ENCODE measurements at regions not wholly inside any gene's neighbourhood (a gene's known extent, or its start where the extent isn't known, plus 50 kb on each side); places are given as distances from the start of the nearest gene placed in this dataset.

GRCh38 chr14:97630249-97630648 is 833.1 kb downstream of the VRK1 start:
- Histone ChIP-seq H2BK12ac (ENCODE audit: low read length) (no peak overlapping the region), H4K8ac (ENCODE audit: low read depth, low read length) (no peak overlapping the region)
- no CpG with 5 or more reads among the region's 5 CpGs for WGBS, 2 donors (ENCODE audit: extremely low coverage in 2 of 2, insufficient read length in 2 of 2, insufficient replicate concordance in 1 of 2)

GRCh38 chr14:97633131-97633738 is 836.1 kb downstream of the VRK1 start:
- no CpG with 5 or more reads among the region's 4 CpGs for WGBS, 2 donors (ENCODE audit: extremely low coverage in 2 of 2, insufficient read length in 2 of 2, insufficient replicate concordance in 1 of 2)
- Histone ChIP-seq H3K18ac (ENCODE audit: low read length) (no peak overlapping the region), H2BK12ac (ENCODE audit: low read length) (no peak overlapping the region), H2BK5ac (ENCODE audit: low read length) (no peak overlapping the region), H3K4me1 (ENCODE audit: control insufficient read depth in 2 of 2, insufficient read depth in 1 of 2, low read depth in 1 of 2, low read length in 2 of 2) (peaks cover 0 to 11% of the 10 kb centered on the region in 2 donors), H2AFZ (ENCODE audit: low read length) (no peak overlapping the region), H3K27ac (replicated peaks; ENCODE audit: low read length) (no peak overlapping the region), H3K9ac (ENCODE audit: low read depth, low read length, poor library complexity) (no peak overlapping the region), H3K14ac (ENCODE audit: low read length) (no peak overlapping the region), H3K79me1 (ENCODE audit: low read depth, low read length) (no peaks in the 10 kb centered on the region), H4K8ac (ENCODE audit: low read depth, low read length) (no peak overlapping the region), H2BK15ac (ENCODE audit: low read length) (no peak overlapping the region), H2BK120ac (ENCODE audit: low read depth, low read length) (no peak overlapping the region), H3K4me2 (ENCODE audit: insufficient read depth, low read length, poor library complexity, severe bottlenecking) (no peak overlapping the region), H3K4me3 (ENCODE audit: low read length in 2 of 2) (no peak overlapping the region), H4K91ac (ENCODE audit: low read depth, low read length, poor library complexity) (no peak overlapping the region), H3K9me3 (replicated peaks in 1 of 2; ENCODE audit: control insufficient read depth in 2 of 2, insufficient read depth in 1 of 2, low read depth in 1 of 2, low read length in 2 of 2) (no peaks in the 10 kb centered on the region), H3K36me3 (replicated peaks in 1 of 2; ENCODE audit: control insufficient read depth in 2 of 2, insufficient read depth in 2 of 2, low read length in 2 of 2) (no peaks in the 10 kb centered on the region), H2AK5ac (ENCODE audit: low read depth, low read length) (no peak overlapping the region), H3K27me3 (ENCODE audit: control insufficient read depth in 3 of 3, insufficient read depth in 3 of 3, low read depth in 1 of 3, low read length in 3 of 3) (peaks cover 0 to 4% (median 0%) of the 10 kb centered on the region in 3 experiments), H3K4ac (ENCODE audit: low read length) (no peak overlapping the region), H3K23ac (ENCODE audit: low read depth, low read length, poor library complexity) (no peak overlapping the region)
- DNase-seq (ENCODE audit: low spot score), result no peak

More at GRCh38 chr14:97630249-97630648, 833.1 kb downstream of the VRK1 start:
- Histone ChIP-seq H2BK120ac (ENCODE audit: low read depth, low read length) (no peak overlapping the region), H3K9ac (ENCODE audit: low read depth, low read length, poor library complexity) (no peak overlapping the region), H3K14ac (ENCODE audit: low read length) (no peak overlapping the region), H2AK5ac (ENCODE audit: low read depth, low read length) (no peak overlapping the region), H3K4me3 (ENCODE audit: low read length in 2 of 2) (no peak overlapping the region), H3K27ac (replicated peaks; ENCODE audit: low read length) (no peak overlapping the region), H3K18ac (ENCODE audit: low read length) (no peak overlapping the region), H2BK5ac (ENCODE audit: low read length) (no peak overlapping the region), H2BK15ac (ENCODE audit: low read length) (no peak overlapping the region), H3K9me3 (replicated peaks in 1 of 2; ENCODE audit: control insufficient read depth in 2 of 2, insufficient read depth in 1 of 2, low read depth in 1 of 2, low read length in 2 of 2) (no peaks in the 10 kb centered on the region), H2AFZ (ENCODE audit: low read length) (no peak overlapping the region), H3K4me1 (ENCODE audit: control insufficient read depth in 2 of 2, insufficient read depth in 1 of 2, low read depth in 1 of 2, low read length in 2 of 2) (peaks cover 0 to 7% of the 10 kb centered on the region in 2 donors), H3K36me3 (replicated peaks in 1 of 2; ENCODE audit: control insufficient read depth in 2 of 2, insufficient read depth in 2 of 2, low read length in 2 of 2) (no peaks in the 10 kb centered on the region), H3K4me2 (ENCODE audit: insufficient read depth, low read length, poor library complexity, severe bottlenecking) (no peak overlapping the region), H4K91ac (ENCODE audit: low read depth, low read length, poor library complexity) (no peak overlapping the region), H3K79me1 (ENCODE audit: low read depth, low read length) (no peaks in the 10 kb centered on the region), H3K4ac (ENCODE audit: low read length) (no peak overlapping the region), H3K23ac (ENCODE audit: low read depth, low read length, poor library complexity) (no peak overlapping the region), H3K27me3 (ENCODE audit: control insufficient read depth in 3 of 3, insufficient read depth in 3 of 3, low read depth in 1 of 3, low read length in 3 of 3) (no peaks in the 10 kb centered on the region)
- no peak for DNase-seq (ENCODE audit: low spot score)

GRCh38 chr14:97634751-97635150 is 837.6 kb downstream of the VRK1 start:
- H2BK5ac ChIP-seq (ENCODE audit: low read length), result no peak overlapping the region
- no peak overlapping the region for H3K4me3 ChIP-seq (ENCODE audit: low read length in 2 of 2)
- H2BK12ac ChIP-seq (ENCODE audit: low read length), result no peak overlapping the region
- no peak overlapping the region for H3K4ac ChIP-seq (ENCODE audit: low read length)
- no peak overlapping the region for H2AK5ac ChIP-seq (ENCODE audit: low read depth, low read length)
- no peak overlapping the region for H2BK120ac ChIP-seq (ENCODE audit: low read depth, low read length)
- no peak overlapping the region for H3K9ac ChIP-seq (ENCODE audit: low read depth, low read length, poor library complexity)
- no peak overlapping the region for H3K4me2 ChIP-seq (ENCODE audit: insufficient read depth, low read length, poor library complexity, severe bottlenecking)
- H2BK15ac ChIP-seq (ENCODE audit: low read length), result no peak overlapping the region
- no peaks in the 10 kb centered on the region for H3K9me3 ChIP-seq (replicated peaks in 1 of 2; ENCODE audit: control insufficient read depth in 2 of 2, insufficient read depth in 1 of 2, low read depth in 1 of 2, low read length in 2 of 2)
- no peak overlapping the region for H3K14ac ChIP-seq (ENCODE audit: low read length)
- no peak for DNase-seq (ENCODE audit: low spot score)
- no peaks in the 10 kb centered on the region for H3K36me3 ChIP-seq (replicated peaks in 1 of 2; ENCODE audit: control insufficient read depth in 2 of 2, insufficient read depth in 2 of 2, low read length in 2 of 2)
- peaks cover 0 to 14% of the 10 kb centered on the region in 2 donors for H3K4me1 ChIP-seq (ENCODE audit: control insufficient read depth in 2 of 2, insufficient read depth in 1 of 2, low read depth in 1 of 2, low read length in 2 of 2)
- H3K18ac ChIP-seq (ENCODE audit: low read length), result no peak overlapping the region
- no CpG with 5 or more reads among the region's 13 CpGs for WGBS, 2 donors (ENCODE audit: extremely low coverage in 2 of 2, insufficient read length in 2 of 2, insufficient replicate concordance in 1 of 2)
- no peak overlapping the region for H4K91ac ChIP-seq (ENCODE audit: low read depth, low read length, poor library complexity)
- no peaks in the 10 kb centered on the region for H3K79me1 ChIP-seq (ENCODE audit: low read depth, low read length)
- H2AFZ ChIP-seq (ENCODE audit: low read length), result no peak overlapping the region
- H3K27ac ChIP-seq (replicated peaks; ENCODE audit: low read length), result no peak overlapping the region
- no peak overlapping the region for H4K8ac ChIP-seq (ENCODE audit: low read depth, low read length)
- H3K23ac ChIP-seq (ENCODE audit: low read depth, low read length, poor library complexity), result no peak overlapping the region
- peaks cover 0 to 4% (median 0%) of the 10 kb centered on the region in 3 experiments for H3K27me3 ChIP-seq (ENCODE audit: control insufficient read depth in 3 of 3, insufficient read depth in 3 of 3, low read depth in 1 of 3, low read length in 3 of 3)

- no peak overlapping the region for H3K18ac ChIP-seq (ENCODE audit: low read length)
- no peak for DNase-seq (ENCODE audit: low spot score)
Measured at GRCh38 chr14:97638864-97639263, 841.7 kb downstream of the VRK1 start.

More at GRCh38 chr14:97638864-97639263, 841.7 kb downstream of the VRK1 start:
- H3K4ac ChIP-seq (ENCODE audit: low read length), result no peak overlapping the region
- no peaks in the 10 kb centered on the region for H3K36me3 ChIP-seq (replicated peaks in 1 of 2; ENCODE audit: control insufficient read depth in 2 of 2, insufficient read depth in 2 of 2, low read length in 2 of 2)
- no peak overlapping the region for H3K27ac ChIP-seq (replicated peaks; ENCODE audit: low read length)
- no peak overlapping the region for H2BK15ac ChIP-seq (ENCODE audit: low read length)
- H4K8ac ChIP-seq (ENCODE audit: low read depth, low read length), result no peak overlapping the region
- H3K9me3 ChIP-seq (replicated peaks in 1 of 2; ENCODE audit: control insufficient read depth in 2 of 2, insufficient read depth in 1 of 2, low read depth in 1 of 2, low read length in 2 of 2), result no peaks in the 10 kb centered on the region
- H3K4me1 ChIP-seq (ENCODE audit: control insufficient read depth in 2 of 2, insufficient read depth in 1 of 2, low read depth in 1 of 2, low read length in 2 of 2), result peaks cover 0 to 7% of the 10 kb centered on the region in 2 donors
- no peak overlapping the region for H3K23ac ChIP-seq (ENCODE audit: low read depth, low read length, poor library complexity)
- no peak overlapping the region for H3K14ac ChIP-seq (ENCODE audit: low read length)
- H4K91ac ChIP-seq (ENCODE audit: low read depth, low read length, poor library complexity), result no peak overlapping the region
- no peak overlapping the region for H2BK12ac ChIP-seq (ENCODE audit: low read length)
- H2AFZ ChIP-seq (ENCODE audit: low read length), result no peak overlapping the region
- H3K9ac ChIP-seq (ENCODE audit: low read depth, low read length, poor library complexity), result no peak overlapping the region
- H2BK120ac ChIP-seq (ENCODE audit: low read depth, low read length), result no peak overlapping the region
- no CpG with 5 or more reads among the region's 3 CpGs for WGBS, 2 donors (ENCODE audit: extremely low coverage in 2 of 2, insufficient read length in 2 of 2, insufficient replicate concordance in 1 of 2)
- no peak overlapping the region for H2BK5ac ChIP-seq (ENCODE audit: low read length)
- H3K4me3 ChIP-seq (ENCODE audit: low read length in 2 of 2), result no peak overlapping the region
- H3K27me3 ChIP-seq (ENCODE audit: control insufficient read depth in 3 of 3, insufficient read depth in 3 of 3, low read depth in 1 of 3, low read length in 3 of 3), result peaks cover 0 to 4% (median 0%) of the 10 kb centered on the region in 3 experiments
- no peaks in the 10 kb centered on the region for H3K79me1 ChIP-seq (ENCODE audit: low read depth, low read length)
- no peak overlapping the region for H3K4me2 ChIP-seq (ENCODE audit: insufficient read depth, low read length, poor library complexity, severe bottlenecking)
- H2AK5ac ChIP-seq (ENCODE audit: low read depth, low read length), result no peak overlapping the region
